HEK293T (cell line): ENCODE measurements at regions not wholly inside any gene's neighbourhood (a gene's known extent, or its start where the extent isn't known, plus 50 kb on each side); places are given as distances from the start of the nearest gene placed in this dataset.

Experiments
- CTCF ChIA-PET: fragments of 350-600 bp; formaldehyde crosslinking; extraction: SDS; loops from one replicate; lab custom pipeline; 2021; ENCODE audit warnings: antibody characterized with exemption, inconsistent platforms; lab: Yijun Ruan, JAX
- POLR2A ChIA-PET: fragments of 350-600 bp; formaldehyde crosslinking; extraction: SDS; loops from one replicate; lab custom pipeline; 2020; ENCODE audit warnings: antibody characterized with exemption, inconsistent platforms; lab: Yijun Ruan, JAX
- DNase-seq: peaks from one replicate; pipeline ENCODE4 v3.0.0; 2012; ENCODE audit warnings: mixed read lengths; ENCODE audit errors: extremely low spot score
- ARNT ChIP-seq: fragments of 450-650 bp; IDR thresholded peaks from 2 replicates; pipeline ENCODE4 v1.6.1; 2017; ENCODE audit warnings: mild to moderate bottlenecking
- BHLHE40 ChIP-seq: fragments of 450-650 bp; IDR thresholded peaks from 2 replicates; pipeline ENCODE4 v1.6.1; 2016; ENCODE audit warnings: mild to moderate bottlenecking, moderate library complexity, borderline replicate concordance
- CTBP1 ChIP-seq: fragments of 450-650 bp; IDR thresholded peaks from 2 replicates; pipeline ENCODE4 v1.6.1; 2016; ENCODE audit warnings: borderline replicate concordance
- ELF4 ChIP-seq: fragments of 450-650 bp; IDR thresholded peaks from 2 replicates; pipeline ENCODE4 v1.6.1; 2017; ENCODE audit warnings: antibody characterized with exemption
- FOXA1 ChIP-seq: fragments of 450-650 bp; IDR thresholded peaks from 2 replicates; pipeline ENCODE4 v1.6.1; 2016; ENCODE audit warnings: mild to moderate bottlenecking
- FOXK2 ChIP-seq: fragments of 450-650 bp; IDR thresholded peaks from 2 replicates; pipeline ENCODE4 v1.6.1; 2016; ENCODE audit warnings: mild to moderate bottlenecking
- FOXM1 ChIP-seq: fragments of 450-650 bp; IDR thresholded peaks from 2 replicates; pipeline ENCODE4 v1.6.1; 2017; ENCODE audit warnings: mild to moderate bottlenecking, borderline replicate concordance
- HDGF ChIP-seq: fragments of 450-650 bp; IDR thresholded peaks from 2 replicates; pipeline ENCODE4 v1.6.1; 2017; ENCODE audit warnings: antibody characterized with exemption, borderline replicate concordance
- L3MBTL2 ChIP-seq: fragments of 450-650 bp; conservative IDR thresholded peaks from 2 replicates; pipeline ENCODE4 v1.6.1; 2016; ENCODE audit warnings: mild to moderate bottlenecking
- LEF1 ChIP-seq: fragments of 450-650 bp; IDR thresholded peaks from 2 replicates; pipeline ENCODE4 v1.6.1; 2017; ENCODE audit warnings: mild to moderate bottlenecking, borderline replicate concordance
- NFRKB ChIP-seq: fragments of 450-650 bp; IDR thresholded peaks from 2 replicates; pipeline ENCODE4 v1.6.1; 2016; ENCODE audit warnings: mild to moderate bottlenecking, moderate library complexity
- SP1 ChIP-seq: fragments of 450-650 bp; IDR thresholded peaks from 2 replicates; pipeline ENCODE4 v1.6.1; 2017
- SUZ12 ChIP-seq: fragments of 450-650 bp; IDR thresholded peaks from 2 replicates; pipeline ENCODE4 v1.6.1; 2016; ENCODE audit warnings: mild to moderate bottlenecking
- TARDBP ChIP-seq: fragments of 450-650 bp; IDR thresholded peaks from 2 replicates; pipeline ENCODE4 v1.6.1; 2016
- ZNF384 ChIP-seq: fragments of 450-650 bp; IDR thresholded peaks from 2 replicates; pipeline ENCODE4 v1.6.1; 2016
- TF ChIP-seq, protein P1 (sequence below): fragments of 450-650 bp; IDR thresholded peaks from 2 replicates; pipeline ENCODE4 v1.6.1; 2016

DNA sequence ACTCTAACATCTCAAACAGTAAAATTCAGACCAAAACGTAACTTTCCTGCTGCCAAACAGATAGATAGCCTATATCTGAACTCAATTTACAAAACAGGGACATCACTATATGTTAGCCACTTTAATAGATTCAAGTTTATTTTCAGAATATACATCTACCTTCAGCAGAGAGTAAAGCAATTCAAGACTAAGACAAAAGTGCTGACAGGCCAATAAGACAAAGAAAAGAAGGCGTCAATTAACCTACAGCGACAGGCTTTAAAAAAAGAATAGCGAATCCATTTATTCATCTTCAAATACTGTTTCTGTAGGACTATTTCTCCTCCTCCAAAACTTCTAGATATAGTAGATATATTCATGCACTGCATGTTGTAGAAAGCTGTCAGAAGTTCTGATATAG, 333.0 kb downstream of the GRB14 start:
- CTCF ChIA-PET, result no interaction called here
- DNase-seq, result no peak
- POLR2A ChIA-PET, result no interaction called here
- TF ChIP-seq L3MBTL2 (no peak), NFRKB (no peak), FOXA1 (no peak), LEF1 (no peak), HDGF (no peak), FOXK2 (no peak), TARDBP (no peak)

DNA sequence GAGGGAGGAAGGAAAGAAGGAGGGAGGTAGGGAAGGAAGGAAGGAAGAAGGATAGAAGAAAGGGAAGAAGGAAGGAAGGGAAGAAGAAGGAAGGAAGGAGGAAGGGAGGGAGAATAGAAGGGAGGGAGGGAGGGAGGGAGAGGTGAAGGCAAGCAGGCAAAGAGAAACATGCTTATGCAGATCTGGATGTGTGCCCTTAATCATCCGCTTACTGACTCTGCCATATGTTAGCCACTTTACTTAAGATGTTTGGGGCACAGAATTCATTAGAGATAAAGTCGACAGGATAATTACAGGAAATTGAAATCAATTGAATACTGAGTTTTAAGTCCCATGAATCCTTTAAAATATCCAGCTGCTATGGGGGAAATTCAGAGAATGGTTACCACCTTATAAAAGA, 334.2 kb downstream of the GRB14 start:
- CTCF ChIA-PET, result no interaction called here
- no peak for DNase-seq
- POLR2A ChIA-PET, result no interaction called here
- TF ChIP-seq BHLHE40 (no peak), NFRKB (no peak)

DNA sequence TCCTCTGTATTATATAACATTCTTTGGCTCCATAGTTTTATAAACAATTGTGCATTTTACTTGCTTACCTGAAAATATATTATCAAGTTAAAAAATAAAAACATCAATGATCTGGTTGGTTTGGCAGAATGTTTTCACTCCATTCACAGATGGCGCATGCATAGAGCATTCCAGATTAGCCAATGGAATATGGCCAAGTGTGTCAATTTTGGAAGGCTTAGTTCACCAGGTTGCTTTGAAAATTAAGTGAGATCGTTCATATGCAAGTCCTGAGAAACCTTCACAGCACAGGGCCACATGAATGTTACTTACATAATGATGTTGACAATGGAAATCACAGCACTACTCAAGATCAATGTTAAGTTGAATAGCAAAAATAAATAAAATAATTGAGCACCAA, 335.7 kb downstream of the GRB14 start:
- no peak for TF ChIP-seq LEF1
- no peak for TF ChIP-seq ELF4
- no peak for TF ChIP-seq CTBP1
- TF ChIP-seq TARDBP, result no peak
- TF ChIP-seq NFRKB, result no peak
- TF ChIP-seq L3MBTL2, result no peak
- no peak for TF ChIP-seq ZNF384
- TF ChIP-seq FOXK2, result no peak
- TF ChIP-seq, protein P1, sequence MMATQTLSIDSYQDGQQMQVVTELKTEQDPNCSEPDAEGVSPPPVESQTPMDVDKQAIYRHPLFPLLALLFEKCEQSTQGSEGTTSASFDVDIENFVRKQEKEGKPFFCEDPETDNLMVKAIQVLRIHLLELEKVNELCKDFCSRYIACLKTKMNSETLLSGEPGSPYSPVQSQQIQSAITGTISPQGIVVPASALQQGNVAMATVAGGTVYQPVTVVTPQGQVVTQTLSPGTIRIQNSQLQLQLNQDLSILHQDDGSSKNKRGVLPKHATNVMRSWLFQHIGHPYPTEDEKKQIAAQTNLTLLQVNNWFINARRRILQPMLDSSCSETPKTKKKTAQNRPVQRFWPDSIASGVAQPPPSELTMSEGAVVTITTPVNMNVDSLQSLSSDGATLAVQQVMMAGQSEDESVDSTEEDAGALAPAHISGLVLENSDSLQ, result no peak
- TF ChIP-seq SP1, result no peak
- no peak for TF ChIP-seq SUZ12
- TF ChIP-seq FOXM1, result no peak
- TF ChIP-seq BHLHE40, result no peak
- no peak for TF ChIP-seq FOXA1
- no peak for TF ChIP-seq ARNT
- ChIA-PET POLR2A (no interaction called here), CTCF (no interaction called here)
- DNase-seq, result no peak

DNA sequence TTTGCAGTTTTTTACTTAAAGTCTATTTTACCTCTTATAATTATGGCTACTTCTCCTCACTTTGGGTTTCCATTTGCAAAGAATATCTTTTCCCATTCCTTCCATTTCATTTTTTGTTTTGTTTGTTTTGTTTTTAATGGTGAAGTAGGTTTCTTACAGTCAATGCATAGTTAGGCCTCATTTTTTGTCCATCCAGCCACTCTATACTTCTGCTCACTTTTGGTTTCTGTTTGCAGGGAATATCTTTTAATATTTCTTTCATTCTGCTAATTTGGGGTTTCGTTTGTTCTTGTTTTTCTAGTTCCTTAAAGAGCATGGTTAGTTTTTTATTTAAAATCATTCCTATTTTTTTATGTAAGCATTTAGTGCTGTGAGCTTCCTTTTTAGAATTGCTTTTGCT, 339.4 kb downstream of the GRB14 start:
- CTCF ChIA-PET, result no interaction called here
- POLR2A ChIA-PET, result no interaction called here
- no peak for DNase-seq
- TF ChIP-seq FOXK2, result no peak
- no peak for TF ChIP-seq ELF4
- TF ChIP-seq NFRKB, result no peak
- TF ChIP-seq L3MBTL2, result no peak
- TF ChIP-seq BHLHE40, result no peak
- TF ChIP-seq SUZ12, result no peak
- no peak for TF ChIP-seq ARNT
- TF ChIP-seq TARDBP, result no peak
- TF ChIP-seq ZNF384, result no peak
- no peak for TF ChIP-seq LEF1
- TF ChIP-seq, protein P1, result no peak
- TF ChIP-seq FOXA1, result no peak
- no peak for TF ChIP-seq HDGF
- TF ChIP-seq SP1, result no peak
- no peak for TF ChIP-seq CTBP1

DNA sequence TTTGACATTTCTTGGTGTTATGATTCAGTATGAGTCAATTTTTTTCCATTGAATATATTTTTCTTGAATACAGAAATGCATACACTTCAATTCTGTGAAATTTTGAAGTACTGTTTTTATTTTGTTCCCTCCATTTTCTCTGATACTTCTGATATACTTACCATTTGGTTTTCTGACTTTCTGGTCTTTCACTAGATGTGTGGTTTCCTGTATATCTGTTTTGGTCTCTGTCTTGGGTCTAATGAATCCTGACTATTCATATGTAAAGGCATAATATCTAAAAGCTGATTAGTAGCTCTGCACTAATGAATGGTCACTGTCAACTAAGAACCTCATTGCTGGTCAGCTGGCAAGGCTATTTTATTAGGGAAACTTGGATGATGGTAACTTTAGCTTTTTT, 345.6 kb downstream of the GRB14 start:
- ChIA-PET POLR2A (no interaction called here), CTCF (no interaction called here)
- no peak for TF ChIP-seq L3MBTL2
- TF ChIP-seq ARNT, result no peak
- no peak for TF ChIP-seq NFRKB
- no peak for TF ChIP-seq ZNF384
- TF ChIP-seq BHLHE40, result no peak
- TF ChIP-seq, protein P1, result no peak
- no peak for TF ChIP-seq SUZ12
- no peak for TF ChIP-seq FOXA1
- no peak for TF ChIP-seq ELF4
- no peak for TF ChIP-seq FOXK2
- TF ChIP-seq TARDBP, result no peak
- no peak for TF ChIP-seq HDGF
- no peak for TF ChIP-seq LEF1
- no peak for TF ChIP-seq FOXM1
- TF ChIP-seq SP1, result no peak
- no peak for TF ChIP-seq CTBP1
- DNase-seq, result no peak

DNA sequence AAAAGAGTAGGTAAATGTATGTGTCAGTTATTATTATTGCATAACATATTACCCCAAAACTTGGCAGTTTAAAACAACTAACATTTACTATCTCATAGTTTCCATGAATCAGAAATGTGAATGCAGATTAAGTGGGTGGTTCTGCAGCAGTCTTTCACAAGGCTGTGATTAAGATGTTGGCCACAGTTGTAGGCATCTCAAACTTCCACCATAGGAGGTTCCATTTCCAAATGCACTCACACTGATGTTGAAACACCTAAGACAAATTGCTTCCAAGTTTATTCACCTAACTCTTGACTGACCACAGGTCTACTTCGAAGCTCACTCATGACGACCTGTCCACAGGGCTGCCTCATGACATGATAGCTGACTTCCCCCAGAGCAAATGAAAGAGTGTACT, 360.8 kb downstream of the GRB14 start:
- DNase-seq, result no peak
- TF ChIP-seq SP1 (no peak), CTBP1 (no peak), NFRKB (no peak)
- CTCF ChIA-PET, result no interaction called here
- POLR2A ChIA-PET, result no interaction called here

DNA sequence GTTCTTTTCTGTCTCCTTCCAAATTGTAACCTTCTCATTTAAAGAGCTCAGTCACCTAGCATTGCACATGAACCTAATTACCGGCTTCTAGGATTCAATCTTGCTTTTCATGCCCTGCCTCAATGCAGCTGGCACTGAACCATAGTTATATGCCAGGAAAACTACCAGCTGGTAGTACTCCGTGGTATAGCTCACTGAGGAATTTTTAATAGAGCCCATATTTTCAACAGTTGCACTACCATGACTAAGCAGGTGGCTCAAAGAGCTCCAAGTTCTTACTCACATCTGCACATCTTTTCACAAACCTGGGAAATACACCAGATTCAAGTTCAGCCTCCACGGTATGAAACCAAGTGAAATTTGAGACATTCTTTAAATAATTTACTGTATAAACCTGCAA, 363.5 kb downstream of the GRB14 start:
- POLR2A ChIA-PET, result no interaction called here
- TF ChIP-seq ELF4 (no peak), ZNF384 (no peak), CTBP1 (no peak), SP1 (no peak), FOXA1 (no peak), HDGF (no peak), L3MBTL2 (no peak), BHLHE40 (no peak), FOXM1 (no peak), SUZ12 (no peak), TARDBP (no peak)
- CTCF ChIA-PET, result no interaction called here
- DNase-seq, result no peak
